Endothelial cell of umbilical vein (primary cell): ENCODE measurements at regions not wholly inside any gene's neighbourhood (a gene's known extent, or its start where the extent isn't known, plus 50 kb on each side); places are given as distances from the start of the nearest gene placed in this dataset.

Experiments used
- BruUV-seq: library from RNA; stranded (reverse); fragments of 400-500 nt; replicated peaks from 2 replicates; lab custom pipeline; 2021; lab: Mats Ljungman, UMichigan
- CTCF ChIA-PET: fragments of 300-600, 350-600 bp; sonication (Branson Sonifier 250); formaldehyde crosslinking; loops from one replicate; lab custom pipeline; 2021; ENCODE audit warnings: antibody characterized with exemption, inconsistent platforms; lab: Charles Lee
- POLR2A ChIA-PET: fragments of 300-600, 350-600 bp; sonication (Branson Sonifier 250); formaldehyde crosslinking; loops from one replicate; lab custom pipeline; 2021; ENCODE audit warnings: antibody characterized with exemption, inconsistent platforms; lab: Charles Lee
- DNase-seq: peaks from one replicate; pipeline ENCODE4 v3.0.0-alpha.2; 2011; ENCODE audit warnings: low read depth, low spot score
- FAIRE-seq: peaks from 2 replicates; lab custom pipeline; 2011; peaks lifted over from hg19 to GRCh38; lab: Jason Lieb, UNC
- H2AFZ ChIP-seq: 2 replicates; pipeline ENCODE4 v1.6.0; 2012; ENCODE audit warnings: low read depth, low read length, control low read depth, inconsistent platforms
- H3K27ac ChIP-seq: 2 replicates; pipeline ENCODE4 v1.5.1; 2011; ENCODE audit warnings: low read depth, mild to moderate bottlenecking, control low read depth, low read length, moderate library complexity; ENCODE audit not compliant: insufficient read depth
- H3K27me3 ChIP-seq, 2 experiments: 2 replicates each; pipeline versions ENCODE4 v1.6.0 to v1.6.1; 2011; ENCODE audit warnings: low read length in 2 of 2, mixed read lengths in 1 of 2; ENCODE audit not compliant: control insufficient read depth in 2 of 2, insufficient read depth in 2 of 2
- H3K36me3 ChIP-seq, 2 experiments: 2 replicates in 1 of 2; 3 replicates in 1 of 2; pipeline ENCODE4 v1.5.1; 2011; ENCODE audit warnings: low read length in 2 of 2, mild to moderate bottlenecking in 1 of 2, moderate library complexity in 1 of 2; ENCODE audit not compliant: control insufficient read depth in 2 of 2, insufficient read depth in 2 of 2; ENCODE audit errors: extremely low read depth in 1 of 2
- H3K4me1 ChIP-seq: 3 replicates; pipeline ENCODE4 v1.5.1; 2011; ENCODE audit warnings: mild to moderate bottlenecking, low read length; ENCODE audit not compliant: control insufficient read depth, insufficient read depth; ENCODE audit errors: extremely low read depth
- H3K4me2 ChIP-seq: 2 replicates; pipeline ENCODE4 v1.6.1; 2011; ENCODE audit warnings: low read length, control low read depth, mixed read lengths; ENCODE audit not compliant: insufficient read depth
- H3K4me3 ChIP-seq, 3 experiments: fragments of 200-600 bp in 1 of 3; sonication (generic), shearing (Covaris generic) in 1 of 3; replicated peaks in 1 of 3; 2 replicates each; pipeline ENCODE4 v1.5.1; 2011 to 2016; ENCODE audit warnings: control low read depth in 3 of 3, low read length in 3 of 3, mild to moderate bottlenecking in 2 of 3, inconsistent platforms in 1 of 3, low read depth in 1 of 3, moderate library complexity in 1 of 3; ENCODE audit not compliant: insufficient read depth in 1 of 3
- H3K79me2 ChIP-seq: 2 replicates; pipeline ENCODE4 v1.6.0; 2012; ENCODE audit warnings: low read length, inconsistent platforms; ENCODE audit not compliant: control insufficient read depth, insufficient read depth
- H3K9ac ChIP-seq: replicated peaks from 2 replicates; pipeline ENCODE3; 2011; ENCODE audit warnings: low read length, control low read depth; ENCODE audit not compliant: insufficient read depth; ENCODE audit errors: extremely low read depth
- H3K9me1 ChIP-seq: replicated peaks from 3 replicates; pipeline ENCODE4 v1.6.0; 2011; ENCODE audit warnings: mild to moderate bottlenecking, low read length; ENCODE audit not compliant: control insufficient read depth, insufficient read depth; ENCODE audit errors: extremely low read depth
- H3K9me3 ChIP-seq: replicated peaks from 2 replicates; pipeline ENCODE4 v1.5.1; 2012; ENCODE audit warnings: low read length, inconsistent platforms; ENCODE audit not compliant: control insufficient read depth, insufficient read depth
- H4K20me1 ChIP-seq: replicated peaks from 2 replicates; pipeline ENCODE3; 2011; ENCODE audit warnings: mild to moderate bottlenecking, low read length; ENCODE audit not compliant: control insufficient read depth, insufficient read depth; ENCODE audit errors: extremely low read depth
- EZH2 ChIP-seq: IDR thresholded peaks from 2 replicates; pipeline ENCODE4 v1.6.1; 2012; ENCODE audit warnings: borderline replicate concordance, low read depth, mild to moderate bottlenecking, moderate library complexity, low read length, inconsistent platforms; ENCODE audit not compliant: severe bottlenecking
- FOS ChIP-seq: IDR thresholded peaks from 2 replicates; pipeline ENCODE4 v1.6.1; 2011; ENCODE audit warnings: mild to moderate bottlenecking, low read length, moderate library complexity, borderline replicate concordance; ENCODE audit not compliant: insufficient read depth
- GATA2 ChIP-seq: IDR thresholded peaks from 2 replicates; pipeline ENCODE4 v1.7.0; 2011; ENCODE audit warnings: low read depth, mild to moderate bottlenecking, moderate library complexity, mixed read lengths, low read length; ENCODE audit not compliant: insufficient read length, insufficient read depth
- JUN ChIP-seq: IDR thresholded peaks from 2 replicates; pipeline ENCODE4 v1.6.1; 2011; ENCODE audit warnings: borderline replicate concordance, low read depth; ENCODE audit not compliant: insufficient read length, insufficient read depth
- MYC ChIP-seq: IDR thresholded peaks from one replicate; pipeline ENCODE4 v1.6.1; 2011; ENCODE audit warnings: mild to moderate bottlenecking, low read depth, low read length
- POLR2A ChIP-seq: IDR thresholded peaks from 2 replicates; pipeline ENCODE4 v1.6.1; 2012; ENCODE audit warnings: low read depth, mild to moderate bottlenecking, control low read depth, low read length
- POLR2AphosphoS5 ChIP-seq: IDR thresholded peaks from 2 replicates; pipeline ENCODE4 v1.6.1; 2012; ENCODE audit warnings: low read depth, mild to moderate bottlenecking, control low read depth, low read length, moderate library complexity; ENCODE audit not compliant: insufficient read depth
- dilution Hi-C: fragments of 300-500 bp; cut with MboI; formaldehyde crosslinking; loops from one replicate; pipeline ENCODE4 v1.15.0; 2019; ENCODE audit warnings: low sequenced_read_pairs; ENCODE audit not compliant: extremely low pct_ligation_motif_present
- intact Hi-C: fragments of 100-400 bp; cut with micrococcal nuclease; formaldehyde crosslinking; loops from one replicate; pipeline ENCODE4 v1.10.0; 2022
- TF ChIP-seq, protein P1 (sequence below): IDR thresholded peaks from 2 replicates; pipeline ENCODE4 v1.6.1; 2011; ENCODE audit not compliant: insufficient read depth, insufficient read length
- TF ChIP-seq, protein P2 (sequence below), 2 donors: IDR thresholded peaks; 1 replicate in 1 of 2; 2 replicates in 1 of 2; pipeline ENCODE4 v1.5.1; 2011; ENCODE audit warnings: low read length in 2 of 2, mild to moderate bottlenecking in 2 of 2, moderate library complexity in 2 of 2, control low read depth in 1 of 2, inconsistent platforms in 1 of 2, low read depth in 1 of 2; ENCODE audit not compliant: insufficient read depth in 1 of 2; ENCODE audit errors: extremely low read depth in 1 of 2

DNA sequence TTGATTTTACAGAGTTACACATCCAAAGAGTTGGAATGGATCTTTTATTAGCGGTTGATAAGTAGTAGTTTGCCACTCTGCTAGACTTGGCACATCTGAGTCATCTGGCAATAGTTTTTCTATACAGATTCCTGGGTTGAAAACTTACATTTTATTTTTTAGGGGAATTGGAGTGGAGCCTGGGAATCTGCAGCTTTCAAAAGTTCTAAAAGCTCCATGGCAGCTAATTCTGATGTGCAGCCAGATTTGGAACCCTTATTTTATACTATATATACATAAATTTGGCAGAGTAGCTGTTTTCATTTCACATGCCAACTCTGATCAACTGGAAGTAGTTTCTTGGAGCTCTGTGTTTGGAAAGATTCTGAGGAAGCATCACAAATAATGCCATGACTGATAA lies 715.5 kb downstream of the TLR4 start:
- Histone ChIP-seq H2AFZ (no peak overlapping the region), H3K36me3 (no peaks in the 10 kb centered on the region), H3K9me1 (no peaks in the 10 kb centered on the region), H3K4me2 (no peak overlapping the region), H4K20me1 (no peaks in the 10 kb centered on the region), H3K4me3 (no peak overlapping the region), H3K79me2 (no peaks in the 10 kb centered on the region), H3K27ac (no peak overlapping the region), H3K27me3 (no peaks in the 10 kb centered on the region), H3K9me3 (no peaks in the 10 kb centered on the region), H3K9ac (no peak overlapping the region), H3K4me1 (no peaks in the 10 kb centered on the region)
- FAIRE-seq (no peak), DNase-seq (no peak)
- POLR2A ChIA-PET = no interaction called here
- CTCF ChIA-PET = no interaction called here
- intact Hi-C loops (no loop called here), dilution Hi-C loops (no loop called here)
- TF ChIP-seq POLR2A (no peak), EZH2 (no peak), FOS (no peak), JUN (no peak), MYC (no peak), POLR2AphosphoS5 (no peak), GATA2 (no peak)
- TF ChIP-seq, protein P1, sequence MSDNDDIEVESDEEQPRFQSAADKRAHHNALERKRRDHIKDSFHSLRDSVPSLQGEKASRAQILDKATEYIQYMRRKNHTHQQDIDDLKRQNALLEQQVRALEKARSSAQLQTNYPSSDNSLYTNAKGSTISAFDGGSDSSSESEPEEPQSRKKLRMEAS = no peak
- TF ChIP-seq, protein P2, sequence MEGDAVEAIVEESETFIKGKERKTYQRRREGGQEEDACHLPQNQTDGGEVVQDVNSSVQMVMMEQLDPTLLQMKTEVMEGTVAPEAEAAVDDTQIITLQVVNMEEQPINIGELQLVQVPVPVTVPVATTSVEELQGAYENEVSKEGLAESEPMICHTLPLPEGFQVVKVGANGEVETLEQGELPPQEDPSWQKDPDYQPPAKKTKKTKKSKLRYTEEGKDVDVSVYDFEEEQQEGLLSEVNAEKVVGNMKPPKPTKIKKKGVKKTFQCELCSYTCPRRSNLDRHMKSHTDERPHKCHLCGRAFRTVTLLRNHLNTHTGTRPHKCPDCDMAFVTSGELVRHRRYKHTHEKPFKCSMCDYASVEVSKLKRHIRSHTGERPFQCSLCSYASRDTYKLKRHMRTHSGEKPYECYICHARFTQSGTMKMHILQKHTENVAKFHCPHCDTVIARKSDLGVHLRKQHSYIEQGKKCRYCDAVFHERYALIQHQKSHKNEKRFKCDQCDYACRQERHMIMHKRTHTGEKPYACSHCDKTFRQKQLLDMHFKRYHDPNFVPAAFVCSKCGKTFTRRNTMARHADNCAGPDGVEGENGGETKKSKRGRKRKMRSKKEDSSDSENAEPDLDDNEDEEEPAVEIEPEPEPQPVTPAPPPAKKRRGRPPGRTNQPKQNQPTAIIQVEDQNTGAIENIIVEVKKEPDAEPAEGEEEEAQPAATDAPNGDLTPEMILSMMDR (IDR thresholded peaks at IDR 0.05; ENCODE audit: extremely low read depth in 1 of 2, insufficient read depth in 1 of 2, low read depth in 1 of 2, low read length in 2 of 2) = no peak
- no TSS peak for BruUV-seq
